ENCODE measurements at regions not wholly inside any gene's neighbourhood (a gene's known extent, or its start where the extent isn't known, plus 50 kb on each side); places are given as distances from the start of the nearest gene placed in this dataset.

- H3K9me3 Mint-ChIP-seq (ENCODE audit: unreplicated experiment) = no peaks in the 10 kb centered on the region
- no peak overlapping the region for H3K4me3 Mint-ChIP-seq (ENCODE audit: unreplicated experiment)
- Histone ChIP-seq H3K9me3 (no peaks in the 10 kb centered on the region), H3K4me1 (no peaks in the 10 kb centered on the region), H3K36me3 (ENCODE audit: control insufficient read depth, insufficient read depth, low read length) (no peaks in the 10 kb centered on the region), H3K27me3 (replicated peaks; ENCODE audit: control insufficient read depth, insufficient read depth, low read length) (no peaks in the 10 kb centered on the region), H3K4me3 (ENCODE audit: low read depth, low read length) (no peak overlapping the region)
- no TSS peak for BruUV-seq (replicated peaks)
- TF ChIP-seq CTCF (IDR thresholded peaks at IDR 0.05; ENCODE audit: insufficient read depth in 1 of 2, low read depth in 1 of 2, low read length in 1 of 2, severe bottlenecking in 1 of 2, unreplicated experiment in 1 of 2) = no peak
- no peaks in the 10 kb centered on the region for H3K36me3 Mint-ChIP-seq (ENCODE audit: insufficient read depth, unreplicated experiment)
- intact Hi-C loops (cut with micrococcal nuclease; ENCODE audit: unreplicated experiment) = no loop called here
- peaks cover 3% of the 10 kb centered on the region for H3K27me3 Mint-ChIP-seq (ENCODE audit: insufficient read depth, unreplicated experiment)
- H3K4me1 Mint-ChIP-seq (ENCODE audit: low read depth, unreplicated experiment) = no peaks in the 10 kb centered on the region
- H3K27ac Mint-ChIP-seq (ENCODE audit: unreplicated experiment) = no peak overlapping the region
- ChIA-PET POLR2A (no interaction called here), CTCF (no interaction called here)
- DNase-seq = no peak
Measured at GRCh38 chr4:167419468-167420140, 185.3 kb upstream of the SPOCK3 start.

DNA sequence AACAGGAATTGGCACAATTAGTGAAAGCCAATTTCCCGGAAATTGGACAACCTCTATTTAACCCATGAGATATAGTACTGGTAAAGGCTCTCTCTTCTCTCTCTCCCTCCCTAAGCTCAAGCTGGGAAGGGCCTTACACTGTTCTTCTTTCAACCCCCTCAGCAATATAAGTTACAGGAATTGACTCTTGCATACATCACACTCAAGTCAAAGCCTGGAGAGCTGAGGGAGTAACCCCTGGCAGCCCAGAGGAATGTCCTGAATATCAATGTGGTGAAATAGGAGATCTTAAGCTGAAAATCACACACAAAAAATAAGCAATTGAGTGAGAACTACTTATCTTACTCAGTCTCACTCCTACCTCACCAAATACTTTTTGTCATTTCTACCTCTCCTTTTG is 186.9 kb upstream of the SPOCK3 start:
- Mint-ChIP-seq H3K27me3 (ENCODE audit: insufficient read depth, unreplicated experiment) (peaks cover 3% of the 10 kb centered on the region), H3K4me3 (ENCODE audit: unreplicated experiment) (no peak overlapping the region), H3K9me3 (ENCODE audit: unreplicated experiment) (no peaks in the 10 kb centered on the region), H3K4me1 (ENCODE audit: low read depth, unreplicated experiment) (no peaks in the 10 kb centered on the region), H3K36me3 (ENCODE audit: insufficient read depth, unreplicated experiment) (no peaks in the 10 kb centered on the region), H3K27ac (ENCODE audit: unreplicated experiment) (no peak overlapping the region)
- no peaks in the 10 kb centered on the region for H3K36me3 ChIP-seq (ENCODE audit: control insufficient read depth, insufficient read depth, low read length)
- H3K4me3 ChIP-seq (ENCODE audit: low read depth, low read length) = no peak overlapping the region
- no peak for DNase-seq
- no TSS peak for BruUV-seq (replicated peaks)
- CTCF ChIA-PET = interaction anchor here (0.6 kb wide), 1 partner anchor 1942 kb away, joined by 3 read pairs; no protein-coding TSS in a partner anchor
- no peak for TF ChIP-seq CTCF (IDR thresholded peaks at IDR 0.05; ENCODE audit: insufficient read depth in 1 of 2, low read depth in 1 of 2, low read length in 1 of 2, severe bottlenecking in 1 of 2, unreplicated experiment in 1 of 2)
- no peaks in the 10 kb centered on the region for H3K4me1 ChIP-seq
- intact Hi-C loops (cut with micrococcal nuclease; ENCODE audit: unreplicated experiment) = no loop called here
- H3K27me3 ChIP-seq (replicated peaks; ENCODE audit: control insufficient read depth, insufficient read depth, low read length) = no peaks in the 10 kb centered on the region
- POLR2A ChIA-PET = no interaction called here
- no peaks in the 10 kb centered on the region for H3K9me3 ChIP-seq

DNA sequence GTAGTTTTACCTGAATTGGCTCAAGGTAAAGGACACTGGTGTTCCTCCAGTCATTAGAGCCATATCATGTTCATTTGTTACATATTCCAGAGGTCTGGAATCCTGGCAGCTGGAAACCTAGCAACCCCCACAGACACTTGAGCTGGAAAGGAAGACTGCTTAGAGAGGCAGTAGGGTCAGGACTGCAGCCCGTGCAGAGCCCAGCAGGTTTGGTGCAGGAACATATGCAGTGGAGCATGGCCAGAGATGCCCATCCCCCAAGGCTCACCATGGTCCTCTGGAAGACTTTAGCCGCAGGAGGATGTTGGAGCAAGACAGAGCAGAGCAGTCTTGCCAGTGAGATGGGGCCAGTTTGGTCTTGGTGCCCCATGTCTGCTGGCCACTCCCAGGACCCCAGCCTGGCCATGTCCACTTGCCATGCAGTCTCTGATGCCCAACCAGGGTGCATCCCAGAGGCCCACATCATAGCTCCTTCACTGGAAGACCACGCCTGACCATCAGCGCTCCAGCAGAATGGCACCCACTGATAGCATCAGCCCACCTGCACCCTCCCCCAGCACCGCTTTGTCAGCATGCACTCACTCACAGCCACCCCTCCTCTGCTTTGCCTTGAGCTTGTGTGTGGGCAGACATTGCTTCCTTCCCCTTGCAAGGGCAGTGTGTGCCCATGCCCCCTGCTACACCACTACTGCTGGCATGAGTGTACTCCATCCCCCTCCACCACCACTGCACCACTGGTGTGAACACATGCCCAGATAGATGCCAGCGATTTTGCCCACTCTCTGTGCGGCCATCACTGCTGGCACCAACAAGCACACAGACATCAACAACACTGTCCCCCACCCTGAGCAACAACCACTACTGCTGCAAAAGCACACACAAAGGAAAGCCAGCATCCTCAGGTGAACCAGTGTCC is 190.3 kb upstream of the SPOCK3 start:
- intact Hi-C loops (cut with micrococcal nuclease; ENCODE audit: unreplicated experiment) = no loop called here
- TF ChIP-seq CTCF (IDR thresholded peaks at IDR 0.05; ENCODE audit: insufficient read depth in 1 of 2, low read depth in 1 of 2, low read length in 1 of 2, severe bottlenecking in 1 of 2, unreplicated experiment in 1 of 2) = no peak
- Histone ChIP-seq H3K27me3 (replicated peaks; ENCODE audit: control insufficient read depth, insufficient read depth, low read length) (no peaks in the 10 kb centered on the region), H3K9me3 (no peaks in the 10 kb centered on the region), H3K4me1 (no peaks in the 10 kb centered on the region), H3K4me3 (ENCODE audit: low read depth, low read length) (no peak overlapping the region), H3K36me3 (ENCODE audit: control insufficient read depth, insufficient read depth, low read length) (no peaks in the 10 kb centered on the region)
- H3K9me3 Mint-ChIP-seq (ENCODE audit: unreplicated experiment) = no peaks in the 10 kb centered on the region
- H3K27me3 Mint-ChIP-seq (ENCODE audit: insufficient read depth, unreplicated experiment) = peaks cover 3% of the 10 kb centered on the region
- no peak for DNase-seq
- no peaks in the 10 kb centered on the region for H3K4me1 Mint-ChIP-seq (ENCODE audit: low read depth, unreplicated experiment)
- no peak overlapping the region for H3K27ac Mint-ChIP-seq (ENCODE audit: unreplicated experiment)
- H3K4me3 Mint-ChIP-seq (ENCODE audit: unreplicated experiment) = no peak overlapping the region
- POLR2A ChIA-PET = no interaction called here
- BruUV-seq (replicated peaks) = no TSS peak
- no peaks in the 10 kb centered on the region for H3K36me3 Mint-ChIP-seq (ENCODE audit: insufficient read depth, unreplicated experiment)
- CTCF ChIA-PET = no interaction called here

All from Caco-2 (cell line).